ENCODE measurements at regions not wholly inside any gene's neighbourhood (a gene's known extent, or its start where the extent isn't known, plus 50 kb on each side); places are given as distances from the start of the nearest gene placed in this dataset.

- no peak for TF ChIP-seq CTCF (IDR thresholded peaks at IDR 0.05)
- no peak for TF ChIP-seq POLR2A (IDR thresholded peaks at IDR 0.05)
- Histone ChIP-seq H3K27ac (no peak overlapping the region), H3K4me1 (no peaks in the 10 kb centered on the region), H3K4me3 (no peak overlapping the region), H3K27me3 (no peaks in the 10 kb centered on the region), H3K36me3 (replicated peaks in 1 of 2; ENCODE audit: insufficient read depth in 1 of 2, low read depth in 2 of 2) (no peaks in the 10 kb centered on the region), H3K9me3 (no peaks in the 10 kb centered on the region)
- 74 to 81% methylated on average over 9 to 10 of the region's 10 CpGs for WGBS, 2 donors
- intact Hi-C loops (cut with DNase I), result no loop called here
- no peak for ATAC-seq
- no peak for DNase-seq
Measured at GRCh38 chr5:2003206-2003605, 120.5 kb upstream of the IRX4 start.

GRCh38 chr5:2001300-2001699 lies 118.6 kb upstream of the IRX4 start:
- intact Hi-C loops (cut with DNase I), result no loop called here
- Histone ChIP-seq H3K4me1 (no peaks in the 10 kb centered on the region), H3K4me3 (no peak overlapping the region), H3K27ac (no peak overlapping the region), H3K9me3 (no peaks in the 10 kb centered on the region), H3K36me3 (replicated peaks in 1 of 2; ENCODE audit: insufficient read depth in 1 of 2, low read depth in 2 of 2) (no peaks in the 10 kb centered on the region), H3K27me3 (no peaks in the 10 kb centered on the region)
- WGBS, 2 donors, result 62 to 63% methylated on average over 12 of the region's 12 CpGs
- ATAC-seq, result no peak
- no peak for DNase-seq
- TF ChIP-seq POLR2A (IDR thresholded peaks at IDR 0.05) (no peak), CTCF (IDR thresholded peaks at IDR 0.05) (no peak)

GRCh38 chr5:2000591-2000990 lies 117.9 kb upstream of the IRX4 start:
- no peaks in the 10 kb centered on the region for H3K4me1 ChIP-seq
- H3K9me3 ChIP-seq, result no peaks in the 10 kb centered on the region
- 58 to 62% methylated on average over 12 of the region's 12 CpGs for WGBS, 2 donors
- H3K27me3 ChIP-seq, result no peaks in the 10 kb centered on the region
- DNase-seq (no peak), ATAC-seq (no peak)
- TF ChIP-seq CTCF (IDR thresholded peaks at IDR 0.05) (no peak), POLR2A (IDR thresholded peaks at IDR 0.05) (no peak)
- intact Hi-C loops (cut with DNase I), result no loop called here
- H3K27ac ChIP-seq, result no peak overlapping the region
- no peaks in the 10 kb centered on the region for H3K36me3 ChIP-seq (replicated peaks in 1 of 2; ENCODE audit: insufficient read depth in 1 of 2, low read depth in 2 of 2)
- H3K4me3 ChIP-seq, result no peak overlapping the region

- H3K4me3 ChIP-seq, result no peak overlapping the region
- WGBS, 2 donors, result 56 to 63% methylated on average over 6 of the region's 6 CpGs
Measured at GRCh38 chr5:1999794-2000193, 117.1 kb upstream of the IRX4 start.

More at GRCh38 chr5:1999794-2000193, 117.1 kb upstream of the IRX4 start:
- Histone ChIP-seq H3K27ac (no peak overlapping the region), H3K4me1 (no peaks in the 10 kb centered on the region), H3K36me3 (replicated peaks in 1 of 2; ENCODE audit: insufficient read depth in 1 of 2, low read depth in 2 of 2) (no peaks in the 10 kb centered on the region), H3K9me3 (no peaks in the 10 kb centered on the region), H3K27me3 (no peaks in the 10 kb centered on the region)
- intact Hi-C loops (cut with DNase I), result no loop called here
- no peak for DNase-seq
- no peak for ATAC-seq
- TF ChIP-seq CTCF (IDR thresholded peaks at IDR 0.05) (no peak), POLR2A (IDR thresholded peaks at IDR 0.05) (no peak)

Data from body of pancreas (tissue), 4 donors.